ENCODE measurements at regions not wholly inside any gene's neighbourhood (a gene's known extent, or its start where the extent isn't known, plus 50 kb on each side); places are given as distances from the start of the nearest gene placed in this dataset.

GRCh38 chr11:134915212-134915611 is 503.2 kb upstream of the B3GAT1 start:
- Histone ChIP-seq H3K56ac (replicated peaks; ENCODE audit: insufficient read length, low read depth, low read length) (no peak overlapping the region), H3K36me3 (ENCODE audit: control insufficient read depth in 2 of 4, insufficient read depth in 4 of 4, low read length in 3 of 4) (no peaks in the 10 kb centered on the region), H3K9ac (replicated peaks in 1 of 4; ENCODE audit: extremely low read depth in 1 of 4, low read depth in 3 of 4, low read length in 3 of 4) (no peak overlapping the region), H3K27me3 (replicated peaks in 1 of 4; ENCODE audit: control insufficient read depth in 3 of 4, extremely low read depth in 1 of 4, insufficient read depth in 3 of 4, low read length in 3 of 4) (no peaks in the 10 kb centered on the region), H3K4me1 (replicated peaks in 1 of 4; ENCODE audit: control insufficient read depth in 3 of 4, insufficient read depth in 4 of 4, low read length in 3 of 4) (no peaks in the 10 kb centered on the region), H3K18ac (ENCODE audit: extremely low read depth, low read length) (no peak overlapping the region), H3K4me2 (ENCODE audit: insufficient read depth in 1 of 2, low read depth in 2 of 2, low read length in 2 of 2) (no peak overlapping the region), H2BK120ac (replicated peaks; ENCODE audit: low read depth, low read length) (no peak overlapping the region), H2BK5ac (ENCODE audit: low read depth, low read length) (no peak overlapping the region), H3K79me2 (ENCODE audit: control insufficient read depth in 1 of 2, insufficient read depth in 2 of 2, low read length in 2 of 2) (no peaks in the 10 kb centered on the region), H2BK12ac (ENCODE audit: low read depth, low read length) (no peak overlapping the region), H2BK20ac (ENCODE audit: low read length) (no peak overlapping the region), H3K27ac (ENCODE audit: low read depth, low read length) (no peak overlapping the region), H2AFZ (ENCODE audit: low read length) (no peak overlapping the region), H3K4me3 (ENCODE audit: extremely low read depth in 1 of 4, insufficient read depth in 2 of 4, low read depth in 3 of 4, low read length in 4 of 4) (no peak overlapping the region), H3K23me2 (ENCODE audit: low read depth, low read length) (no peaks in the 10 kb centered on the region), H3K9me3 (ENCODE audit: insufficient read depth in 2 of 2, low read depth in 1 of 2, low read length in 1 of 2) (no peaks in the 10 kb centered on the region), H4K91ac (replicated peaks; ENCODE audit: insufficient read length, low read length) (no peak overlapping the region), H4K20me1 (replicated peaks in 1 of 2; ENCODE audit: control insufficient read depth in 1 of 2, insufficient read depth in 2 of 2, low read length in 2 of 2) (no peaks in the 10 kb centered on the region), H3K14ac (ENCODE audit: insufficient read length) (no peak overlapping the region), H4K5ac (ENCODE audit: insufficient read length, low read depth, low read length) (no peak overlapping the region), H2AK5ac (ENCODE audit: low read depth, low read length) (no peak overlapping the region), H3K4ac (replicated peaks; ENCODE audit: insufficient read length, low read depth, low read length) (no peak overlapping the region), H3K79me1 (ENCODE audit: low read depth, low read length) (no peaks in the 10 kb centered on the region), H2BK15ac (ENCODE audit: low read length) (no peak overlapping the region), H4K8ac (ENCODE audit: extremely low read depth, insufficient read depth, low read length) (no peak overlapping the region), H3K23ac (ENCODE audit: insufficient read length) (no peak overlapping the region)
- TF ChIP-seq CTBP2 (IDR thresholded peaks at IDR 0.05; ENCODE audit: borderline replicate concordance, insufficient read depth, insufficient read length, low read length) (no peak), MAX (IDR thresholded peaks at IDR 0.05) (no peak), CTCF (IDR thresholded peaks at IDR 0.05; ENCODE audit: control extremely low read depth in 1 of 3, insufficient read depth in 1 of 3, low read depth in 1 of 3, low read length in 3 of 3) (no peak), SIRT6 (IDR thresholded peaks at IDR 0.05; ENCODE audit: low read length) (no peak), RXRA (IDR thresholded peaks at IDR 0.05; ENCODE audit: insufficient read depth, low read depth, low read length) (no peak), MAFK (IDR thresholded peaks at IDR 0.05; ENCODE audit: low read depth, low read length) (no peak), SP1 (IDR thresholded peaks at IDR 0.05; ENCODE audit: low read depth, low read length) (no peak), RBBP5 (IDR thresholded peaks at IDR 0.05; ENCODE audit: borderline replicate concordance, low read depth, low read length) (no peak)
- FAIRE-seq (no peak), DNase-seq (ENCODE audit: low read depth in 1 of 2, low spot score in 2 of 2) (no peak)
- WGBS, 2 experiments (ENCODE audit: extremely low coverage in 1 of 2, insufficient coverage in 1 of 2, insufficient read length in 1 of 2, insufficient replicate concordance in 2 of 2, low coverage in 1 of 2, low lambda C conversion rate in 2 of 2, missing lambda C conversion rate in 1 of 2) = 86% methylated on average over 8 of the region's 8 CpGs; no CpG with 5 or more reads in 1 of the 2 experiments
- ChIA-PET CTCF (ENCODE audit: partially characterized antibody) (no interaction called here), POLR2A (ENCODE audit: partially characterized antibody) (no interaction called here)
